ENCODE measurements at regions not wholly inside any gene's neighbourhood (a gene's known extent, or its start where the extent isn't known, plus 50 kb on each side); places are given as distances from the start of the nearest gene placed in this dataset.
"Not testable (repeated sequence)": the region's sequence is repeated elsewhere in the genome, so short reads cannot be mapped to it uniquely, and the experiment has no call there.

- H3K4me1 ChIP-seq (ENCODE audit: control insufficient read depth in 1 of 2, insufficient read depth in 2 of 2, low read depth in 1 of 2, low read length in 1 of 2); H3K79me2 ChIP-seq (ENCODE audit: insufficient read depth); H4K20me1 ChIP-seq (ENCODE audit: insufficient read depth); H3K9me2 ChIP-seq; POLR2A ChIA-PET; H2AFZ ChIP-seq (ENCODE audit: low read depth); H3K36me3 ChIP-seq (replicated peaks in 1 of 2; ENCODE audit: control insufficient read depth in 1 of 2, insufficient read depth in 2 of 2, low read length in 1 of 2); H3K27ac ChIP-seq (ENCODE audit: low read depth in 2 of 2, low read length in 1 of 2); DNase-seq; H3F3A ChIP-seq (replicated peaks; ENCODE audit: insufficient read depth); H3K9ac ChIP-seq; H3K4me3 ChIP-seq (ENCODE audit: low read depth in 2 of 2, low read length in 1 of 2); H3K27me3 ChIP-seq (ENCODE audit: insufficient read depth); H3K4me2 ChIP-seq; H3K9me3 ChIP-seq; CTCF ChIA-PET: not testable (repeated sequence)
- WGBS (ENCODE audit: low lambda C conversion rate) = no CpG with 5 or more reads among the region's 1 CpG
Observed at GRCh38 chr14:48149624-48150023, 474.2 kb upstream of the MDGA2 start.

GRCh38 chr14:48140804-48141203, 465.4 kb upstream of the MDGA2 start:
- Histone ChIP-seq H3K9me2 (no peaks in the 10 kb centered on the region), H3K4me1 (ENCODE audit: control insufficient read depth in 1 of 2, insufficient read depth in 2 of 2, low read depth in 1 of 2, low read length in 1 of 2) (no peaks in the 10 kb centered on the region), H3K9ac (no peak overlapping the region), H3K36me3 (replicated peaks in 1 of 2; ENCODE audit: control insufficient read depth in 1 of 2, insufficient read depth in 2 of 2, low read length in 1 of 2) (no peaks in the 10 kb centered on the region), H3K27ac (ENCODE audit: low read depth in 2 of 2, low read length in 1 of 2) (no peak overlapping the region), H3K79me2 (ENCODE audit: insufficient read depth) (no peaks in the 10 kb centered on the region), H3K9me3 (no peaks in the 10 kb centered on the region), H3K4me3 (ENCODE audit: low read depth in 2 of 2, low read length in 1 of 2) (no peak overlapping the region), H3F3A (replicated peaks; ENCODE audit: insufficient read depth) (no peaks in the 10 kb centered on the region), H3K27me3 (ENCODE audit: insufficient read depth) (no peaks in the 10 kb centered on the region), H4K20me1 (ENCODE audit: insufficient read depth) (no peaks in the 10 kb centered on the region), H3K4me2 (no peak overlapping the region), H2AFZ (ENCODE audit: low read depth) (no peak overlapping the region)
- CTCF ChIA-PET = no interaction called here
- no peak for TF ChIP-seq NRF1 (IDR thresholded peaks at IDR 0.05; ENCODE audit: low read depth, low read length)
- TF ChIP-seq EZH2phosphoT487 (IDR thresholded peaks at IDR 0.05; ENCODE audit: borderline replicate concordance, low read depth) = no peak
- WGBS (ENCODE audit: low lambda C conversion rate) = 41% methylated on average over 3 of the region's 3 CpGs
- POLR2A ChIA-PET = no interaction called here
- no peak for DNase-seq

- no peak for TF ChIP-seq CTCF (IDR thresholded peaks at IDR 0.05)
- no peak for TF ChIP-seq EZH2phosphoT487 (IDR thresholded peaks at IDR 0.05; ENCODE audit: borderline replicate concordance, low read depth)
- TF ChIP-seq RAD21 (IDR thresholded peaks at IDR 0.05; ENCODE audit: low read length) = no peak
- TF ChIP-seq FOXM1 (IDR thresholded peaks at IDR 0.05; ENCODE audit: low read depth) = no peak
- no peak for TF ChIP-seq GATA2 (CRISPR knock-in tag; IDR thresholded peaks at IDR 0.05)
- TF ChIP-seq RXRA (IDR thresholded peaks at IDR 0.05; ENCODE audit: borderline replicate concordance, low read depth) = no peak
- Histone ChIP-seq H3K9ac (no peak overlapping the region), H3K27me3 (ENCODE audit: insufficient read depth) (no peaks in the 10 kb centered on the region), H3K36me3 (replicated peaks in 1 of 2; ENCODE audit: control insufficient read depth in 1 of 2, insufficient read depth in 2 of 2, low read length in 1 of 2) (no peaks in the 10 kb centered on the region), H3K4me3 (ENCODE audit: low read depth in 2 of 2, low read length in 1 of 2) (no peak overlapping the region), H3K4me1 (ENCODE audit: control insufficient read depth in 1 of 2, insufficient read depth in 2 of 2, low read depth in 1 of 2, low read length in 1 of 2) (no peaks in the 10 kb centered on the region; a peak in 1 of 4 replicates), H3K9me2 (no peaks in the 10 kb centered on the region), H3F3A (replicated peaks; ENCODE audit: insufficient read depth) (no peaks in the 10 kb centered on the region), H3K27ac (ENCODE audit: low read depth in 2 of 2, low read length in 1 of 2) (no peak overlapping the region), H3K79me2 (ENCODE audit: insufficient read depth) (no peaks in the 10 kb centered on the region), H3K4me2 (no peak overlapping the region), H3K9me3 (no peaks in the 10 kb centered on the region), H4K20me1 (ENCODE audit: insufficient read depth) (no peaks in the 10 kb centered on the region), H2AFZ (ENCODE audit: low read depth) (no peak overlapping the region)
- ChIA-PET CTCF (no interaction called here), POLR2A (no interaction called here)
- no peak for DNase-seq
Observed at GRCh38 chr14:48129472-48129871, 454.1 kb upstream of the MDGA2 start.

All from SK-N-SH (cell line).